Stimulated activated naive B cell treated with anti-CD40 and anti-IgM and Interleukin-4, amounts not matched to agents 10 μg/mL and 1 μg/mL and 100 μg/mL, for 72 hours (primary cell): ENCODE measurements at regions not wholly inside any gene's neighbourhood (a gene's known extent, or its start where the extent isn't known, plus 50 kb on each side); places are given as distances from the start of the nearest gene placed in this dataset.
"Not testable (repeated sequence)": the region's sequence is repeated elsewhere in the genome, so short reads cannot be mapped to it uniquely, and the experiment has no call there.

Experiments
- ATAC-seq, 2 donors: fragments of 150-1000 bp; cut with Tn5 transposase; replicated peaks; 2 replicates each; pipeline ENCODE4 v1.10.0; 2021; ENCODE audit warnings: moderate library complexity in 1 of 2
- DNase-seq: peaks from one replicate; pipeline ENCODE4 v3.0.0; 2021
- H3K27ac Mint-ChIP-seq: one replicate; pipeline ENCODE4 v1.8.0; 2022; ENCODE audit warnings: mild to moderate bottlenecking, mixed read lengths
- H3K27me3 Mint-ChIP-seq, 2 donors: one replicate each; pipeline ENCODE4 v1.8.0; 2022; ENCODE audit warnings: mixed read lengths in 2 of 2
- H3K36me3 Mint-ChIP-seq, 2 donors: one replicate each; pipeline ENCODE4 v1.8.0; 2022; ENCODE audit warnings: mixed read lengths in 2 of 2, mild to moderate bottlenecking in 1 of 2
- H3K4me1 Mint-ChIP-seq, 2 donors: one replicate each; pipeline ENCODE4 v1.8.0; 2022; ENCODE audit warnings: mixed read lengths in 2 of 2, mild to moderate bottlenecking in 1 of 2
- H3K4me3 Mint-ChIP-seq, 2 donors: one replicate each; pipeline ENCODE4 v1.8.0; 2022; ENCODE audit warnings: mild to moderate bottlenecking in 2 of 2, mixed read lengths in 2 of 2, moderate library complexity in 1 of 2
- H3K9me3 Mint-ChIP-seq, 2 donors: one replicate each; pipeline ENCODE4 v1.8.0; 2022; ENCODE audit warnings: mixed read lengths in 2 of 2, mild to moderate bottlenecking in 1 of 2

GRCh38 chr13:18600366-18600765 lies 581.3 kb downstream of the TUBA3C start:
- not testable (repeated sequence) for H3K27ac Mint-ChIP-seq, H3K4me3 Mint-ChIP-seq, H3K27me3 Mint-ChIP-seq, H3K36me3 Mint-ChIP-seq, H3K9me3 Mint-ChIP-seq, ATAC-seq, H3K4me1 Mint-ChIP-seq, DNase-seq

- H3K4me1 Mint-ChIP-seq, ATAC-seq, H3K9me3 Mint-ChIP-seq, DNase-seq, H3K27me3 Mint-ChIP-seq, H3K36me3 Mint-ChIP-seq, H3K27ac Mint-ChIP-seq, H3K4me3 Mint-ChIP-seq: not testable (repeated sequence)
Measured at GRCh38 chr13:18599791-18600211, 581.8 kb downstream of the TUBA3C start.

GRCh38 chr13:18598543-18598942 lies 583.1 kb downstream of the TUBA3C start:
- not testable (repeated sequence) for DNase-seq, ATAC-seq, H3K36me3 Mint-ChIP-seq, H3K4me3 Mint-ChIP-seq, H3K9me3 Mint-ChIP-seq, H3K27me3 Mint-ChIP-seq, H3K27ac Mint-ChIP-seq, H3K4me1 Mint-ChIP-seq

- not testable (repeated sequence) for H3K27me3 Mint-ChIP-seq, H3K4me1 Mint-ChIP-seq, H3K4me3 Mint-ChIP-seq, DNase-seq, ATAC-seq, H3K36me3 Mint-ChIP-seq, H3K27ac Mint-ChIP-seq, H3K9me3 Mint-ChIP-seq
Measured at GRCh38 chr13:18597940-18598339, 583.7 kb downstream of the TUBA3C start.

- H3K27ac Mint-ChIP-seq, H3K9me3 Mint-ChIP-seq: not testable (repeated sequence)
Measured at GRCh38 chr13:18577103-18577502, 604.5 kb downstream of the TUBA3C start.

GRCh38 chr13:18567890-18568289 lies 613.7 kb downstream of the TUBA3C start:
- not testable (repeated sequence) for H3K36me3 Mint-ChIP-seq, H3K27me3 Mint-ChIP-seq, H3K4me3 Mint-ChIP-seq, ATAC-seq, H3K9me3 Mint-ChIP-seq, H3K4me1 Mint-ChIP-seq, H3K27ac Mint-ChIP-seq, DNase-seq

More at GRCh38 chr13:18577103-18577502, 604.5 kb downstream of the TUBA3C start:
- not testable (repeated sequence) for H3K36me3 Mint-ChIP-seq, H3K4me1 Mint-ChIP-seq, H3K27me3 Mint-ChIP-seq, DNase-seq, ATAC-seq, H3K4me3 Mint-ChIP-seq
